ENCODE measurements at regions not wholly inside any gene's neighbourhood (a gene's known extent, or its start where the extent isn't known, plus 50 kb on each side); places are given as distances from the start of the nearest gene placed in this dataset.

DNA sequence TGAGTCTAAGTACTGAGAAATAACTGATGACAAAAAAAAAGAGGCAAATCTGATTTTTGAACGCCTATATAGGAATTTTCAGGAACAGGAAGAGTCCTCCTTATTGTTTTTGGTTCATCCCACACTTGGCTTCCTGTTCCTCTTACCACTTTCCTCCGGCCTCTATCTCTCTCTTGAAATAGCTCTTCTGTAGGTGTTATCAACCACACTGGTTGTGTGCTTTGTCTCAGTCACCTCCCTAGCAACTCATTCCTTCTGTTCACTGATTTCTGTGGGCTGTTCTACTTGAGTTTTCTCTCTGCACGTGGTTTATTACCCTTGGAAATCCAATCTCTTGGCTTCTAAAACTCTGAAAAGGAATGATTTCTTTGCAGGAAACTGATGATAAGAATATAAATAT is 78.7 kb upstream of the C11orf87 start:
- Histone ChIP-seq H3K9me3 (no peaks in the 10 kb centered on the region), H3K4me3 (ENCODE audit: low read depth in 2 of 2, low read length in 1 of 2) (no peak overlapping the region), H3K27me3 (ENCODE audit: insufficient read depth) (no peaks in the 10 kb centered on the region), H2AFZ (ENCODE audit: low read depth) (no peak overlapping the region), H3K27ac (ENCODE audit: low read depth in 2 of 2, low read length in 1 of 2) (no peak overlapping the region), H4K20me1 (ENCODE audit: insufficient read depth) (no peaks in the 10 kb centered on the region), H3K4me1 (ENCODE audit: control insufficient read depth in 1 of 2, insufficient read depth in 2 of 2, low read depth in 1 of 2, low read length in 1 of 2) (peaks cover 0 to 4% of the 10 kb centered on the region in 2 experiments; a peak in 1 of 4 replicates), H3K9ac (no peak overlapping the region), H3K36me3 (replicated peaks in 1 of 2; ENCODE audit: control insufficient read depth in 1 of 2, insufficient read depth in 2 of 2, low read length in 1 of 2) (no peaks in the 10 kb centered on the region), H3K4me2 (no peak overlapping the region), H3K79me2 (ENCODE audit: insufficient read depth) (no peaks in the 10 kb centered on the region), H3K9me2 (no peaks in the 10 kb centered on the region), H3F3A (replicated peaks; ENCODE audit: insufficient read depth) (no peaks in the 10 kb centered on the region)
- 46% methylated on average over 3 of the region's 3 CpGs for WGBS (ENCODE audit: low lambda C conversion rate)
- ChIA-PET CTCF (no interaction called here), POLR2A (no interaction called here)
- no peak for TF ChIP-seq TCF12 (IDR thresholded peaks at IDR 0.05)
- no peak for TF ChIP-seq RAD21 (IDR thresholded peaks at IDR 0.05; ENCODE audit: low read length)
- TF ChIP-seq, protein P1, sequence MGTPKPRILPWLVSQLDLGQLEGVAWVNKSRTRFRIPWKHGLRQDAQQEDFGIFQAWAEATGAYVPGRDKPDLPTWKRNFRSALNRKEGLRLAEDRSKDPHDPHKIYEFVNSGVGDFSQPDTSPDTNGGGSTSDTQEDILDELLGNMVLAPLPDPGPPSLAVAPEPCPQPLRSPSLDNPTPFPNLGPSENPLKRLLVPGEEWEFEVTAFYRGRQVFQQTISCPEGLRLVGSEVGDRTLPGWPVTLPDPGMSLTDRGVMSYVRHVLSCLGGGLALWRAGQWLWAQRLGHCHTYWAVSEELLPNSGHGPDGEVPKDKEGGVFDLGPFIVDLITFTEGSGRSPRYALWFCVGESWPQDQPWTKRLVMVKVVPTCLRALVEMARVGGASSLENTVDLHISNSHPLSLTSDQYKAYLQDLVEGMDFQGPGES (IDR thresholded peaks at IDR 0.05; ENCODE audit: low read depth, low read length): no peak
- TF ChIP-seq RCOR1 (IDR thresholded peaks at IDR 0.05; ENCODE audit: low read length): no peak
- no peak for TF ChIP-seq RXRA (IDR thresholded peaks at IDR 0.05; ENCODE audit: borderline replicate concordance, low read depth)
- TF ChIP-seq JUND (IDR thresholded peaks at IDR 0.05): no peak
- TF ChIP-seq, protein P2, sequence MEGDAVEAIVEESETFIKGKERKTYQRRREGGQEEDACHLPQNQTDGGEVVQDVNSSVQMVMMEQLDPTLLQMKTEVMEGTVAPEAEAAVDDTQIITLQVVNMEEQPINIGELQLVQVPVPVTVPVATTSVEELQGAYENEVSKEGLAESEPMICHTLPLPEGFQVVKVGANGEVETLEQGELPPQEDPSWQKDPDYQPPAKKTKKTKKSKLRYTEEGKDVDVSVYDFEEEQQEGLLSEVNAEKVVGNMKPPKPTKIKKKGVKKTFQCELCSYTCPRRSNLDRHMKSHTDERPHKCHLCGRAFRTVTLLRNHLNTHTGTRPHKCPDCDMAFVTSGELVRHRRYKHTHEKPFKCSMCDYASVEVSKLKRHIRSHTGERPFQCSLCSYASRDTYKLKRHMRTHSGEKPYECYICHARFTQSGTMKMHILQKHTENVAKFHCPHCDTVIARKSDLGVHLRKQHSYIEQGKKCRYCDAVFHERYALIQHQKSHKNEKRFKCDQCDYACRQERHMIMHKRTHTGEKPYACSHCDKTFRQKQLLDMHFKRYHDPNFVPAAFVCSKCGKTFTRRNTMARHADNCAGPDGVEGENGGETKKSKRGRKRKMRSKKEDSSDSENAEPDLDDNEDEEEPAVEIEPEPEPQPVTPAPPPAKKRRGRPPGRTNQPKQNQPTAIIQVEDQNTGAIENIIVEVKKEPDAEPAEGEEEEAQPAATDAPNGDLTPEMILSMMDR (IDR thresholded peaks at IDR 0.05): no peak
- TF ChIP-seq SIN3A (IDR thresholded peaks at IDR 0.05; ENCODE audit: borderline replicate concordance, low read depth, low read length): no peak
- TF ChIP-seq, protein P3, sequence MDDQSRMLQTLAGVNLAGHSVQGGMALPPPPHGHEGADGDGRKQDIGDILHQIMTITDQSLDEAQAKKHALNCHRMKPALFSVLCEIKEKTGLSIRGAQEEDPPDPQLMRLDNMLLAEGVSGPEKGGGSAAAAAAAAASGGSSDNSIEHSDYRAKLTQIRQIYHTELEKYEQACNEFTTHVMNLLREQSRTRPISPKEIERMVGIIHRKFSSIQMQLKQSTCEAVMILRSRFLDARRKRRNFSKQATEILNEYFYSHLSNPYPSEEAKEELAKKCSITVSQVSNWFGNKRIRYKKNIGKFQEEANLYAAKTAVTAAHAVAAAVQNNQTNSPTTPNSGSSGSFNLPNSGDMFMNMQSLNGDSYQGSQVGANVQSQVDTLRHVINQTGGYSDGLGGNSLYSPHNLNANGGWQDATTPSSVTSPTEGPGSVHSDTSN (IDR thresholded peaks at IDR 0.05): no peak
- TF ChIP-seq POLR2AphosphoS5 (IDR thresholded peaks at IDR 0.05; ENCODE audit: low read depth, low read length): no peak
- TF ChIP-seq GABPA (IDR thresholded peaks at IDR 0.05; ENCODE audit: low read depth): no peak
- no peak for TF ChIP-seq FOXJ3 (CRISPR knock-in tag; IDR thresholded peaks at IDR 0.05)
- TF ChIP-seq FOSL2 (IDR thresholded peaks at IDR 0.05; ENCODE audit: borderline replicate concordance, low read depth): no peak
- no peak for TF ChIP-seq GATA2 (CRISPR knock-in tag; IDR thresholded peaks at IDR 0.05)
- TF ChIP-seq, protein P4, sequence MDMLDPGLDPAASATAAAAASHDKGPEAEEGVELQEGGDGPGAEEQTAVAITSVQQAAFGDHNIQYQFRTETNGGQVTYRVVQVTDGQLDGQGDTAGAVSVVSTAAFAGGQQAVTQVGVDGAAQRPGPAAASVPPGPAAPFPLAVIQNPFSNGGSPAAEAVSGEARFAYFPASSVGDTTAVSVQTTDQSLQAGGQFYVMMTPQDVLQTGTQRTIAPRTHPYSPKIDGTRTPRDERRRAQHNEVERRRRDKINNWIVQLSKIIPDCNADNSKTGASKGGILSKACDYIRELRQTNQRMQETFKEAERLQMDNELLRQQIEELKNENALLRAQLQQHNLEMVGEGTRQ (IDR thresholded peaks at IDR 0.05; ENCODE audit: borderline replicate concordance, low read depth, low read length): no peak
- no peak for DNase-seq

Data from SK-N-SH (cell line).